OCI-LY7 (cell line): ENCODE measurements at regions not wholly inside any gene's neighbourhood (a gene's known extent, or its start where the extent isn't known, plus 50 kb on each side); places are given as distances from the start of the nearest gene placed in this dataset.

Experiments used
- BruUV-seq: library from RNA; stranded (reverse); fragments of 400-500 nt; replicated peaks from 2 replicates; lab custom pipeline; 2021; lab: Mats Ljungman, UMichigan
- CTCF ChIA-PET: fragments of 300-600 bp; sonication (Branson Sonifier 250); formaldehyde crosslinking; loops from one replicate; lab custom pipeline; 2022; ENCODE audit warnings: antibody characterized with exemption; ENCODE audit not compliant: unreplicated experiment; lab: Charles Lee
- POLR2A ChIA-PET: fragments of 300-600 bp; sonication (Branson Sonifier 250); formaldehyde crosslinking; loops from one replicate; lab custom pipeline; 2022; ENCODE audit warnings: antibody characterized with exemption; lab: Charles Lee
- DNase-seq: peaks from one replicate; pipeline ENCODE4 v3.0.0-alpha.2; 2015; ENCODE audit warnings: low spot score
- H2AFZ ChIP-seq: fragments of 200-600 bp; sonication (generic), shearing (Covaris generic); 2 replicates; pipeline ENCODE4 v1.6.1; 2014; ENCODE audit warnings: mild to moderate bottlenecking, antibody characterized with exemption, low read length, moderate library complexity
- H3K27ac ChIP-seq: fragments of 200-600 bp; sonication (generic); 2 replicates; pipeline ENCODE4 v1.5.1; 2014; ENCODE audit warnings: mixed run types, low read depth, mild to moderate bottlenecking, moderate library complexity, low read length, inconsistent platforms; ENCODE audit not compliant: poor library complexity, severe bottlenecking
- H3K36me3 ChIP-seq: fragments of 200-600 bp; sonication (generic); 2 replicates; pipeline ENCODE4 v1.6.1; 2014; ENCODE audit warnings: mild to moderate bottlenecking, antibody characterized with exemption, low read length, moderate library complexity, mixed read lengths; ENCODE audit not compliant: insufficient read depth
- H3K4me1 ChIP-seq: fragments of 200-600 bp; sonication (generic); 2 replicates; pipeline ENCODE4 v1.5.1; 2014; ENCODE audit warnings: mild to moderate bottlenecking, low read length; ENCODE audit not compliant: insufficient read depth, poor library complexity, severe bottlenecking
- H3K4me2 ChIP-seq: fragments of 200-600 bp; sonication (generic); 2 replicates; pipeline ENCODE4 v1.6.1; 2014; ENCODE audit warnings: mild to moderate bottlenecking, low read length
- H3K4me3 ChIP-seq: fragments of 200-600 bp; sonication (generic); 2 replicates; pipeline ENCODE4 v1.5.1; 2014; ENCODE audit warnings: mild to moderate bottlenecking, low read depth, low read length; ENCODE audit not compliant: poor library complexity, severe bottlenecking
- H3K79me2 ChIP-seq: fragments of 200-600 bp; sonication (generic); 2 replicates; pipeline ENCODE4 v1.6.1; 2016; ENCODE audit warnings: low read depth, mild to moderate bottlenecking, low read length, moderate library complexity, mixed read lengths; ENCODE audit not compliant: insufficient read depth
- H3K9me2 ChIP-seq: fragments of 200-600 bp; sonication (generic); 2 replicates; pipeline ENCODE4 v1.6.1; 2016; ENCODE audit warnings: mild to moderate bottlenecking, low read length, mixed read lengths; ENCODE audit not compliant: insufficient read depth
- H3K9me3 ChIP-seq: fragments of 200-600 bp; sonication (generic); 2 replicates; pipeline ENCODE4 v1.6.1; 2014; ENCODE audit warnings: mild to moderate bottlenecking, mixed run types, low read length, mixed read lengths
- H4K20me1 ChIP-seq: fragments of 200-600 bp; sonication (generic); 2 replicates; pipeline ENCODE4 v1.6.1; 2014; ENCODE audit warnings: mild to moderate bottlenecking, antibody characterized with exemption, low read length, moderate library complexity, mixed read lengths; ENCODE audit not compliant: insufficient read depth
- EZH2phosphoT487 ChIP-seq: fragments of 200-600 bp; sonication (generic); IDR thresholded peaks from 2 replicates; pipeline ENCODE4 v1.6.1; 2018; ENCODE audit warnings: low read depth, borderline replicate concordance, mild to moderate bottlenecking, mixed run types, antibody characterized with exemption, low read length, moderate library complexity, mixed read lengths
- intact Hi-C: fragments of 100-400 bp; cut with micrococcal nuclease; formaldehyde crosslinking; loops from one replicate; pipeline ENCODE4 v1.10.0; 2022; ENCODE audit not compliant: unreplicated experiment
- TF ChIP-seq, protein P1 (sequence below): fragments of 200-600 bp; sonication (generic); conservative IDR thresholded peaks from 2 replicates; pipeline ENCODE4 v1.5.1; 2014; ENCODE audit warnings: mild to moderate bottlenecking, antibody characterized with exemption, low read length, moderate library complexity, mixed read lengths

- no peak overlapping the region for H3K4me2 ChIP-seq
Observed at GRCh38 chr1:8202182-8202905, 115.6 kb upstream of the SLC45A1 start.

DNA sequence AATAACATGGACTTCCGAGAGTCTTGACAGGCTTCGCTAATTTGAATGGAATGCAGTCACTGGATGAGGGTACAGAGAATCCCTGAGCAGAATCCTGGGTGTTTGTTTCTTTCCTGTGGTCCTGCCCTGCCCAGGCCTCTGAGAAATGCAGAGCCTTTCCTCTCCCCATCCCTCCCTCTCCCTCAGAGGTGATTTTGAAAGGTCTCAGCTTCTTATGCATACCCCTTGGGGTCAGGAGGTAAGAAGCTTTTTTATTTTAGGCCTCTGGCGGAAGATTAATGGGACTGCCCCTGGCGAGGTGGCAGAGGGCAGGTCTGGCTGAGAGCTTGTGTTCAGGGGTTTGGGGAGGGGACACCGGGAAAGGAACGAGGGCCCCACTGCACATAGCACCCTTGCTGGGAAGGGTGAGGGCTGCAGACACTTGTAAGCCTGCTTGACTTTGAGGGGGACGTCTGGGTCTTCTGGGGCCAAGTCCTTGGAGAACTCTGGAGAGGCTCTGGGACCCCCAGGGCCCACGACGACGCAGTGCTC is 116.5 kb upstream of the SLC45A1 start:
- no peaks in the 10 kb centered on the region for H3K4me1 ChIP-seq
- no peak for TF ChIP-seq EZH2phosphoT487
- TF ChIP-seq, protein P1, sequence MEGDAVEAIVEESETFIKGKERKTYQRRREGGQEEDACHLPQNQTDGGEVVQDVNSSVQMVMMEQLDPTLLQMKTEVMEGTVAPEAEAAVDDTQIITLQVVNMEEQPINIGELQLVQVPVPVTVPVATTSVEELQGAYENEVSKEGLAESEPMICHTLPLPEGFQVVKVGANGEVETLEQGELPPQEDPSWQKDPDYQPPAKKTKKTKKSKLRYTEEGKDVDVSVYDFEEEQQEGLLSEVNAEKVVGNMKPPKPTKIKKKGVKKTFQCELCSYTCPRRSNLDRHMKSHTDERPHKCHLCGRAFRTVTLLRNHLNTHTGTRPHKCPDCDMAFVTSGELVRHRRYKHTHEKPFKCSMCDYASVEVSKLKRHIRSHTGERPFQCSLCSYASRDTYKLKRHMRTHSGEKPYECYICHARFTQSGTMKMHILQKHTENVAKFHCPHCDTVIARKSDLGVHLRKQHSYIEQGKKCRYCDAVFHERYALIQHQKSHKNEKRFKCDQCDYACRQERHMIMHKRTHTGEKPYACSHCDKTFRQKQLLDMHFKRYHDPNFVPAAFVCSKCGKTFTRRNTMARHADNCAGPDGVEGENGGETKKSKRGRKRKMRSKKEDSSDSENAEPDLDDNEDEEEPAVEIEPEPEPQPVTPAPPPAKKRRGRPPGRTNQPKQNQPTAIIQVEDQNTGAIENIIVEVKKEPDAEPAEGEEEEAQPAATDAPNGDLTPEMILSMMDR = no peak
- no peak overlapping the region for H3K4me2 ChIP-seq
- intact Hi-C loops = no loop called here
- no peak overlapping the region for H3K4me3 ChIP-seq
- H2AFZ ChIP-seq = no peak overlapping the region
- H4K20me1 ChIP-seq = no peaks in the 10 kb centered on the region
- H3K79me2 ChIP-seq = no peaks in the 10 kb centered on the region
- no TSS peak for BruUV-seq
- H3K36me3 ChIP-seq = no peaks in the 10 kb centered on the region
- H3K9me3 ChIP-seq = no peaks in the 10 kb centered on the region
- no peak overlapping the region for H3K27ac ChIP-seq
- no peaks in the 10 kb centered on the region for H3K9me2 ChIP-seq
- DNase-seq = no peak
- ChIA-PET POLR2A (interaction anchor here (1.2 kb wide), 1 partner anchor 11 kb away, joined by 3 read pairs; no protein-coding TSS in a partner anchor), CTCF (no interaction called here)

More at GRCh38 chr1:8202182-8202905, 115.6 kb upstream of the SLC45A1 start:
- no peak for TF ChIP-seq EZH2phosphoT487
- TF ChIP-seq, protein P1 = no peak
- H3K9me2 ChIP-seq = no peaks in the 10 kb centered on the region
- H3K4me3 ChIP-seq = no peak overlapping the region
- intact Hi-C loops = no loop called here
- POLR2A ChIA-PET = interaction anchor here (1.2 kb wide), 1 partner anchor 10 kb away, joined by 3 read pairs; no protein-coding TSS in a partner anchor
- BruUV-seq = no TSS peak
- H3K4me1 ChIP-seq = no peaks in the 10 kb centered on the region
- H3K36me3 ChIP-seq = no peaks in the 10 kb centered on the region
- no peak for DNase-seq
- no peaks in the 10 kb centered on the region for H4K20me1 ChIP-seq
- no peak overlapping the region for H3K27ac ChIP-seq
- CTCF ChIA-PET = no interaction called here
- no peaks in the 10 kb centered on the region for H3K9me3 ChIP-seq
- H3K79me2 ChIP-seq = no peaks in the 10 kb centered on the region
- no peak overlapping the region for H2AFZ ChIP-seq
